HEK293T (cell line): ENCODE measurements at regions not wholly inside any gene's neighbourhood (a gene's known extent, or its start where the extent isn't known, plus 50 kb on each side); places are given as distances from the start of the nearest gene placed in this dataset.

Experiments
- ARNT ChIP-seq: fragments of 450-650 bp; IDR thresholded peaks from 2 replicates; pipeline ENCODE4 v1.6.1; 2017; ENCODE audit warnings: mild to moderate bottlenecking
- CTBP1 ChIP-seq: fragments of 450-650 bp; IDR thresholded peaks from 2 replicates; pipeline ENCODE4 v1.6.1; 2016; ENCODE audit warnings: borderline replicate concordance
- FOXA1 ChIP-seq: fragments of 450-650 bp; IDR thresholded peaks from 2 replicates; pipeline ENCODE4 v1.6.1; 2016; ENCODE audit warnings: mild to moderate bottlenecking
- FOXK2 ChIP-seq: fragments of 450-650 bp; IDR thresholded peaks from 2 replicates; pipeline ENCODE4 v1.6.1; 2016; ENCODE audit warnings: mild to moderate bottlenecking
- HDGF ChIP-seq: fragments of 450-650 bp; IDR thresholded peaks from 2 replicates; pipeline ENCODE4 v1.6.1; 2017; ENCODE audit warnings: antibody characterized with exemption, borderline replicate concordance
- L3MBTL2 ChIP-seq: fragments of 450-650 bp; conservative IDR thresholded peaks from 2 replicates; pipeline ENCODE4 v1.6.1; 2016; ENCODE audit warnings: mild to moderate bottlenecking
- NFRKB ChIP-seq: fragments of 450-650 bp; IDR thresholded peaks from 2 replicates; pipeline ENCODE4 v1.6.1; 2016; ENCODE audit warnings: mild to moderate bottlenecking, moderate library complexity
- SP1 ChIP-seq: fragments of 450-650 bp; IDR thresholded peaks from 2 replicates; pipeline ENCODE4 v1.6.1; 2017
- TARDBP ChIP-seq: fragments of 450-650 bp; IDR thresholded peaks from 2 replicates; pipeline ENCODE4 v1.6.1; 2016

- no peak for TF ChIP-seq SP1
- no peak for TF ChIP-seq L3MBTL2
- TF ChIP-seq HDGF, result no peak
- TF ChIP-seq CTBP1, result no peak
- TF ChIP-seq NFRKB, result no peak
- no peak for TF ChIP-seq FOXA1
- TF ChIP-seq TARDBP, result no peak
- no peak for TF ChIP-seq ARNT
- TF ChIP-seq FOXK2, result no peak
Observed at GRCh38 chr1:115560027-115560426, 81.7 kb upstream of the VANGL1 start.
